LNCAP (cell line): ENCODE measurements at regions not wholly inside any gene's neighbourhood (a gene's known extent, or its start where the extent isn't known, plus 50 kb on each side); places are given as distances from the start of the nearest gene placed in this dataset.

Experiments
- CTCF ChIP-seq: fragments of 450-650 bp; IDR thresholded peaks from 2 replicates; pipeline ENCODE4 v1.5.1; 2017; ENCODE audit warnings: mild to moderate bottlenecking

GRCh38 chr12:126551869-126552268 is 1486.6 kb downstream of the AACS start:
- no peak for TF ChIP-seq CTCF

DNA sequence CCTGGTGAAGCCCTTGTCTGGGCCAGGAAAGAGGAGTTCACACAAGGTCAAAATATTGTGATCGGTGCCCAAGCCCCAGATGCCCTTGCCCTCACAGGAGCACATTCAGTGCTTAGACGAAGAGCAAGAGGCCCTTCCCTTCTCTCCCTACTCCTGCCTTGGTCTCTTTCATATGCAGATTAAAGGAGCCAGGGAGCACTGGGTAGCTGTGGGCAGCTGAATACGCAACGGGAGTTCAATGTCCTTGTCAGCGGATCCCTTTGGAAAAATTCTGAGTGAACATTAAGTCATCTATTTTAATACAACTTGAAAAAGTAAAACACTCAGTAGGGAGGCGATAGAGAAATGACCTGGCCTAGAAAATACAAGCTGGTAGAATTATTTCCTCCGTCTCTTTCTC is 1489.4 kb downstream of the AACS start:
- no peak for TF ChIP-seq CTCF

- TF ChIP-seq CTCF = no peak
These were observed 1492.4 kb downstream of the AACS start for GRCh38 chr12:126557659-126558058.

DNA sequence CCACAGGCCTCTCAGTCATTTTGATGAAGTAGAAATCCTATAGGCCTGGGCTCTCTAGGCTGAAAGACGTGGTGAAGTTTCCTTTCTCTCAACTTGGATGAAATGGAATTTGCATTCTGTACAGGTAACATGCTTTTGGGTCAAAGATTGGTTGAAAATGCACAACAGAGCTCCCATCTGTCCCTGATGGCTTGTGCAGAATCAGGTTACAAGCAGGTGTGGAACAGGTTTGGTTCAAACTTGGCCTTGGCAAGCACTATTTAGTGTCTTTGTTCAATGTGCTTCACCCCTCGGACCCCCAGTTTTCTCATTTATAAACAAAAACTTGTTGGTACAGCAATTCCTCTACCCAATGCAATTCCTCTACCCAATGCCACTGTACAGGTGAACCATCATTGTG is 1493.0 kb downstream of the AACS start:
- no peak for TF ChIP-seq CTCF

DNA sequence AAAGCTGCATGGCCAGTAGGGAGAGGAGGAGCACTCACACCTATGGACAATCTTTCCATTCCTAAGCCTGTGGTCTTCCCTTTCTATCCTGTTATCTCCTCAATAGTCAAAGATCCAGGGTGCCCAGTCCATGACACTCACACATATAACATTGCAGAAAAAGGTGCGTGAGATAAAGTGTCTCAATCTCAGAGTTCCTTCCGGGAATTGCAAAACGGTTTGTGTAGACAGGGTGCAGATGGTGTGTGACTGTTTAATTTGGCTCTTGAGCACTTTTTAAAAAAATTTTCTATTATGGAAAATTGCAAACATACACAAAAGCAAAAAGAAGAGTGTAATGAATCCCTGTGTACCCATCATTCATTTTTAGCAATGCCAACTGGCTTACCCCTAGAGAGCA is 1493.6 kb downstream of the AACS start:
- TF ChIP-seq CTCF = no peak

- no peak for TF ChIP-seq CTCF
These were observed 1501.8 kb downstream of the AACS start for GRCh38 chr12:126567016-126567415.

DNA sequence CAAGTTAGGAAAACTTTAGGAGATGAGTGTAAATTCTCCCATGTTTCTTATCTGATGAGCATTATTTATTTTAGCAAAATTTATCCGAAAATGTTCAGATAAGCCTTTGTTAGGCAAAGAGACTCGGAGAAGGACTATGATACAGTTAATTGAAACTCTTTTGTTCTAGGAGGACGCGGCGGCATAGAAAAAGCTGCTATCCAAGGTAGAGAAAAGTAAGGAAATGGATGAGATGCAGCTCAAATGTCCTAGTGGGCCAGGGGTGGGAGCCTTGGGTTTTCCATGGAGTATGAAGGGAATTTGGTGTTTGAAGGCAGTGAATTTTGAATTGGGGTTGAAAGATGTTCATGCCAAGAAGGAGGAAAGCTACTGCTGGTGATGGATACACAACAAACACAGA is 1504.5 kb downstream of the AACS start:
- no peak for TF ChIP-seq CTCF

- TF ChIP-seq CTCF = no peak
These were observed 1505.3 kb downstream of the AACS start for GRCh38 chr12:126570566-126570965.
